ENCODE measurements at regions not wholly inside any gene's neighbourhood (a gene's known extent, or its start where the extent isn't known, plus 50 kb on each side); places are given as distances from the start of the nearest gene placed in this dataset.

- no peak overlapping the region for H3K4me3 ChIP-seq (ENCODE audit: control insufficient read depth, low read depth, low read length)
- TF ChIP-seq CTCF (conservative IDR thresholded peaks at IDR 0.05; ENCODE audit: control insufficient read depth, insufficient read depth, low read depth, low read length): no peak
- DNase-seq (ENCODE audit: low read depth): no peak
Observed at GRCh38 chr14:47993883-47994282, 318.5 kb upstream of the MDGA2 start.

DNA sequence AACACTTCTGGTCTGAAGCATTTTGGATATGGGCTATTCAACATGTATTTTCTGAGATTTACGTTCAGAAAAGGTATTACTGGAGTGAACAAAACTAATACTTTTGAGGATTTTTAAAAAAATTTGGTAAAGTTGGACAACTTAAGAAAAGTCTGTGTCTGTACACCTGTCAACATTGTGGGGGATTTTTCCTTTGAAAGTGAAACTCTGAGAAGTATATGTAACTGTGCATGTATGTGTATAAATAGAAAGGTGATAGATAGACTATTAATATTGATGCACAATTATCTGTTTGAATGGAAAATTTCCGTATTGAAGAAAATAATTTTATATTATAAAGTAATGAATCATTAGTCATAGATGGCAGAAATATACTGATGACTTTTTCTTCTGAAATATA is 312.8 kb upstream of the MDGA2 start:
- no peak for DNase-seq (ENCODE audit: low read depth)
- H3K4me3 ChIP-seq (ENCODE audit: control insufficient read depth, low read depth, low read length): no peak overlapping the region
- TF ChIP-seq CTCF (conservative IDR thresholded peaks at IDR 0.05; ENCODE audit: control insufficient read depth, insufficient read depth, low read depth, low read length): no peak

DNA sequence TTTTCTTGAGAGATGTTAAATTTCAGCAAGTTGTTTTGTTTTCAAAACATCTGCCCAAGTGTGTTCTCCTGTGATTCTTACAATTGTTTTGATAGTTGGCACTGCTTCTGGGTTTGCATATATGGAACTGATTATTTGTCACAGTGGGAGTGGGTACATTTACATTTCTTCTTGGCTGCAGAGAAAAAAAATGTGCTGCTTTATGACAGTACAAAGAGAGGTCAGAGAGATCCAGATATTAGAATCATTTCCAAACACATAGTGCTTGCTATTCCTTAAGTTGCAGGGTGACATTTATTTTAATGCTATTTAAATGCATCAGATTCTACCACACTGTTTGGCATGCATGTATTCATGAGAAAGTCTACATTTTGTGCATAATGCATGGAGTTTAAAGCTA is 303.5 kb upstream of the MDGA2 start:
- DNase-seq (ENCODE audit: low read depth): no peak
- no peak for TF ChIP-seq CTCF (conservative IDR thresholded peaks at IDR 0.05; ENCODE audit: control insufficient read depth, insufficient read depth, low read depth, low read length)
- no peak overlapping the region for H3K4me3 ChIP-seq (ENCODE audit: control insufficient read depth, low read depth, low read length)

DNA sequence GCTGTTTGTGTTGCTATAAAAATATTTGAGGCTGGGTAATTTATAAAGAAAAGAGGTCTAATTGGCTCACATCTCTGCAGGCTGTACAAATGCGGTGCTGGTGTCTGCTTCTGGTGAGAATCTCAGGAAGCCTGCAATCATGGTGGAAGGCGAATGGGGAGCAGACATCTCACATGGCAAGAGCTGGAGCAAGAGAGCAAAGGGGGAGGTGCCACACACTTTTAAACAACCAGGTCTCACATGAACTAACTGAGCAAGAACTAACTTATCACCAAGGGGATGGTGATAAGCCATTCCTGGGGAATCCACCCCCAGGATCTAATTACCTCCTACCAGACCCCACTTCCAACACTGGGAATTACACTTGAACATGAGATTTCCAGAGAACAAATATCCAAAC is 300.7 kb upstream of the MDGA2 start:
- no peak overlapping the region for H3K4me3 ChIP-seq (ENCODE audit: control insufficient read depth, low read depth, low read length)
- DNase-seq (ENCODE audit: low read depth): no peak
- TF ChIP-seq CTCF (conservative IDR thresholded peaks at IDR 0.05; ENCODE audit: control insufficient read depth, insufficient read depth, low read depth, low read length): no peak

- no peak for DNase-seq (ENCODE audit: low read depth)
- no peak for TF ChIP-seq CTCF (conservative IDR thresholded peaks at IDR 0.05; ENCODE audit: control insufficient read depth, insufficient read depth, low read depth, low read length)
- no peak overlapping the region for H3K4me3 ChIP-seq (ENCODE audit: control insufficient read depth, low read depth, low read length)
Observed at GRCh38 chr14:47966076-47966810, 290.8 kb upstream of the MDGA2 start.

- TF ChIP-seq CTCF (conservative IDR thresholded peaks at IDR 0.05; ENCODE audit: control insufficient read depth, insufficient read depth, low read depth, low read length): no peak
- H3K4me3 ChIP-seq (ENCODE audit: control insufficient read depth, low read depth, low read length): no peak overlapping the region
- no peak for DNase-seq (ENCODE audit: low read depth)
Observed at GRCh38 chr14:47961634-47962033, 286.2 kb upstream of the MDGA2 start.

DNA sequence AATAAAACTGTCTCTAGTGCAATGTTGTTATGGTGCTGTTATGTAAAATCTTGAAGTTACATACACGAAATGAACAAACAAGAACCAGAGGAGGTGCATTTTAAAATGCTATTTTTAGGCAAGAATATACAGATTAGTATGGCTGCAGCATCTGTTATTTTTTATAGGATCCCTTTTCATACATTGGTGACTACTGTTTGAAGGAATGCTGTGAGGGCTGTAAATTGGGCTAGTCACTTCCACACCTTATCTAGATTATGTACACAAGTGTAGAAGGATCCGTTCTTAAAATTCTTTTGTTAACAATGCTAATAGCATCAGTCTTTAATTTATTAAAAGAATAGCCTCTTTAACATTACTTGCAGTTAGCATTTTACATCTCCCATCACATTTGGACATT is 284.3 kb upstream of the MDGA2 start:
- no peak for TF ChIP-seq CTCF (conservative IDR thresholded peaks at IDR 0.05; ENCODE audit: control insufficient read depth, insufficient read depth, low read depth, low read length)
- DNase-seq (ENCODE audit: low read depth): no peak
- no peak overlapping the region for H3K4me3 ChIP-seq (ENCODE audit: control insufficient read depth, low read depth, low read length)
